Fibroblast of lung (primary cell): ENCODE measurements at regions not wholly inside any gene's neighbourhood (a gene's known extent, or its start where the extent isn't known, plus 50 kb on each side); places are given as distances from the start of the nearest gene placed in this dataset.

ENCODE experiments used
- DNase-seq, 2 donors: peaks; one replicate each; pipeline versions ENCODE4 v3.0.0 to v3.0.0-alpha.2; 2010; ENCODE audit warnings: low read depth in 2 of 2
- H2AFZ ChIP-seq: 2 replicates; pipeline ENCODE4 v1.5.1; 2012; ENCODE audit warnings: low read length, control low read depth, inconsistent platforms
- H3K27ac ChIP-seq: 2 replicates; pipeline ENCODE4 v1.5.1; 2011; ENCODE audit warnings: low read length, control low read depth; ENCODE audit not compliant: insufficient read depth
- H3K27me3 ChIP-seq: 2 replicates; pipeline ENCODE4 v1.5.1; 2011; ENCODE audit warnings: mild to moderate bottlenecking, low read length; ENCODE audit not compliant: control insufficient read depth, insufficient read depth
- H3K36me3 ChIP-seq: 2 replicates; pipeline ENCODE4 v1.5.1; 2011; ENCODE audit warnings: low read length; ENCODE audit not compliant: control insufficient read depth, insufficient read depth
- H3K4me1 ChIP-seq: 2 replicates; pipeline ENCODE4 v1.5.1; 2011; ENCODE audit warnings: low read length; ENCODE audit not compliant: control insufficient read depth, insufficient read depth; ENCODE audit errors: extremely low read depth
- H3K4me2 ChIP-seq: 2 replicates; pipeline ENCODE4 v1.5.1; 2011; ENCODE audit warnings: low read length, control low read depth; ENCODE audit not compliant: insufficient read depth; ENCODE audit errors: extremely low read depth
- H3K4me3 ChIP-seq, 4 experiments: fragments of 200-600 bp in 1 of 4; sonication (generic) in 1 of 4; replicated peaks in 1 of 4; 2 replicates each; pipeline ENCODE4 v1.5.1; 2011 to 2016; ENCODE audit warnings: low read length in 4 of 4, low read depth in 3 of 4, mild to moderate bottlenecking in 3 of 4, control low read depth in 2 of 4, inconsistent platforms in 1 of 4, mixed read lengths in 1 of 4; ENCODE audit not compliant: insufficient read depth in 1 of 4; ENCODE audit errors: control extremely low read depth in 1 of 4
- H3K79me2 ChIP-seq: 2 replicates; pipeline ENCODE4 v1.5.1; 2012; ENCODE audit warnings: mild to moderate bottlenecking, low read length, inconsistent platforms; ENCODE audit not compliant: control insufficient read depth, insufficient read depth
- H3K9ac ChIP-seq: 2 replicates; pipeline ENCODE4 v1.5.1; 2011; ENCODE audit warnings: mild to moderate bottlenecking, low read length, control low read depth; ENCODE audit not compliant: insufficient read depth
- H3K9me3 ChIP-seq: 2 replicates; pipeline ENCODE4 v1.5.1; 2012; ENCODE audit warnings: low read depth, low read length; ENCODE audit not compliant: control insufficient read depth, insufficient read depth
- H4K20me1 ChIP-seq: 2 replicates; pipeline ENCODE4 v1.5.1; 2011; ENCODE audit warnings: low read length; ENCODE audit not compliant: control insufficient read depth, insufficient read depth; ENCODE audit errors: extremely low read depth
- EZH2 ChIP-seq: IDR thresholded peaks from 2 replicates; pipeline ENCODE4 v1.5.1; 2012; ENCODE audit warnings: low read length, control low read depth, mild to moderate bottlenecking; ENCODE audit errors: missing control alignments
- TF ChIP-seq, protein P1 (sequence below), 2 donors: IDR thresholded peaks in 1 of 2; conservative IDR thresholded peaks in 1 of 2; 1 replicate in 1 of 2; 2 replicates in 1 of 2; pipeline ENCODE4 v1.5.1; 2011 to 2012; ENCODE audit warnings: low read length in 2 of 2, control low read depth in 1 of 2, inconsistent platforms in 1 of 2, low read depth in 1 of 2, mild to moderate bottlenecking in 1 of 2

DNA sequence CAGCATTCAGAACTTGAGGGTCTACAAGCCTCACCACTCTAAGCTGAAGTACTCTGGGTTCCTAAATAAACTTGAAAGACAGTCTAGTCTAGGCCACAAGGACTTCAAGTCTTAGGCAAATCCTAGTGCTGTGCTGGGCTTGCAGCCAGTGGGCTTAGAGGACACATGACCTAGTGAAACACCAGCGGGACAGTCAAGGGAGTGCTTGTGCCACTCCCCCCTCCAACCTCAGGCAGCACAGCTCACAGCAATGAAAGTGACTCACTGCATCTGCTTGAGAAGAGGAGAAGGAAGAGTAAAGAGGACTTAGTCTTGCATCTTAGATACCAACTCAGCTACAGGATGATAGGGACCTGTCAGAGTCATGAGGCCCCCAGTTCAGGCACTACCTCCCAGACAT lies 438.1 kb downstream of the IPO8 start:
- H3K4me3 ChIP-seq: no peak overlapping the region
- peak; percentile 10 to 14 for DNase-seq
- no peaks in the 10 kb centered on the region for H3K79me2 ChIP-seq
- H2AFZ ChIP-seq: no peak overlapping the region
- no peaks in the 10 kb centered on the region for H3K36me3 ChIP-seq
- H4K20me1 ChIP-seq: no peaks in the 10 kb centered on the region
- no peak overlapping the region for H3K9ac ChIP-seq
- no peak for TF ChIP-seq EZH2
- TF ChIP-seq, protein P1, sequence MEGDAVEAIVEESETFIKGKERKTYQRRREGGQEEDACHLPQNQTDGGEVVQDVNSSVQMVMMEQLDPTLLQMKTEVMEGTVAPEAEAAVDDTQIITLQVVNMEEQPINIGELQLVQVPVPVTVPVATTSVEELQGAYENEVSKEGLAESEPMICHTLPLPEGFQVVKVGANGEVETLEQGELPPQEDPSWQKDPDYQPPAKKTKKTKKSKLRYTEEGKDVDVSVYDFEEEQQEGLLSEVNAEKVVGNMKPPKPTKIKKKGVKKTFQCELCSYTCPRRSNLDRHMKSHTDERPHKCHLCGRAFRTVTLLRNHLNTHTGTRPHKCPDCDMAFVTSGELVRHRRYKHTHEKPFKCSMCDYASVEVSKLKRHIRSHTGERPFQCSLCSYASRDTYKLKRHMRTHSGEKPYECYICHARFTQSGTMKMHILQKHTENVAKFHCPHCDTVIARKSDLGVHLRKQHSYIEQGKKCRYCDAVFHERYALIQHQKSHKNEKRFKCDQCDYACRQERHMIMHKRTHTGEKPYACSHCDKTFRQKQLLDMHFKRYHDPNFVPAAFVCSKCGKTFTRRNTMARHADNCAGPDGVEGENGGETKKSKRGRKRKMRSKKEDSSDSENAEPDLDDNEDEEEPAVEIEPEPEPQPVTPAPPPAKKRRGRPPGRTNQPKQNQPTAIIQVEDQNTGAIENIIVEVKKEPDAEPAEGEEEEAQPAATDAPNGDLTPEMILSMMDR (conservative IDR thresholded peaks at IDR 0.05 in 1 of 2, IDR thresholded peaks at IDR 0.05 in 1 of 2; ENCODE audit: low read depth in 1 of 2, low read length in 2 of 2): no peak
- H3K4me1 ChIP-seq: no peaks in the 10 kb centered on the region
- no peak overlapping the region for H3K27ac ChIP-seq
- H3K4me2 ChIP-seq: no peak overlapping the region
- no peaks in the 10 kb centered on the region for H3K27me3 ChIP-seq
- no peaks in the 10 kb centered on the region for H3K9me3 ChIP-seq

DNA sequence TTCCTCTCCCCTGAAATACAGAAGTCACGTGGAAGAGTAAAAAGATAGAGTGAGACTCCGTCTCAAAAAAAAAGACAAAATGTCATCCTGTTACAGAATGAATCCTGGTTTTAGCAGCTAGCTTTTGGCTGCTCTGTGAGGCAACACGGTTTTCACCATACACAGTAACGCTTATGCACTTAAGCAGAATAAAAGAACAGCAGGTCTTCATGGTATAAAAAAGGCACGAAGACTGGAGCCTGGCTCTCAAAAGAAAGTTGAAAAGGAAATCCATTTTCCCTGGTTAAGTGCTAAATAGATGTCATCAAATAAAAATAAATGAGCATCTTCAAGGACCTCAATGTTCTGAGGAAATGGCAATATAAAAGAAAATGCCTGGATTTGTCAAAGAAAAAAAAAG lies 444.1 kb downstream of the IPO8 start:
- DNase-seq: no peak
- no peak overlapping the region for H3K9ac ChIP-seq
- H3K4me2 ChIP-seq: no peak overlapping the region
- no peaks in the 10 kb centered on the region for H3K9me3 ChIP-seq
- no peak for TF ChIP-seq EZH2
- TF ChIP-seq, protein P1 (conservative IDR thresholded peaks at IDR 0.05 in 1 of 2, IDR thresholded peaks at IDR 0.05 in 1 of 2; ENCODE audit: low read depth in 1 of 2, low read length in 2 of 2): no peak
- H3K4me3 ChIP-seq: no peak overlapping the region
- no peaks in the 10 kb centered on the region for H3K27me3 ChIP-seq
- no peaks in the 10 kb centered on the region for H4K20me1 ChIP-seq
- no peak overlapping the region for H2AFZ ChIP-seq
- H3K27ac ChIP-seq: no peak overlapping the region
- no peaks in the 10 kb centered on the region for H3K79me2 ChIP-seq
- H3K36me3 ChIP-seq: no peaks in the 10 kb centered on the region
- no peaks in the 10 kb centered on the region for H3K4me1 ChIP-seq

DNA sequence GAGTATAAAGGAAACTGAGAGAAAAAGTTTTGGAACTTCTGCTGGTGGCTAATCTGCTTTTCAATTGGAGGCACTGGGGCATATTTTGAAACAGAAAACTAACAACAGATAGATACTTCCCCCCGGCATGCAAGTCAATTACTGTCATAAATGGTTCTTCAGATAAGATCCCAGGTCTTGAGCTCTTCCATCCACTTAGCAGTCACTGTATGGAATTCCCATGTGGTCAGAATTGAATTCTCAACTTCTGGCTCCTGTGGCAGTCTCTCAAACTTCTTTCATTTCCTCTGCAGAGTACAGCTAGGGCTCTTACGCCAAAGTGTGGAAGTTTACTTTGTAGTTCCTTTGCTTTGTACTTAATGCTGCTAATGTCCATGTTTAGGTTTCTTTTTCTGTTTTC lies 452.2 kb downstream of the IPO8 start:
- no peaks in the 10 kb centered on the region for H3K4me1 ChIP-seq
- H3K27ac ChIP-seq: no peak overlapping the region
- H3K36me3 ChIP-seq: no peaks in the 10 kb centered on the region
- no peak overlapping the region for H2AFZ ChIP-seq
- no peaks in the 10 kb centered on the region for H4K20me1 ChIP-seq
- no peak overlapping the region for H3K4me3 ChIP-seq
- H3K4me2 ChIP-seq: no peak overlapping the region
- H3K27me3 ChIP-seq: no peaks in the 10 kb centered on the region
- DNase-seq: no peak
- no peaks in the 10 kb centered on the region for H3K9me3 ChIP-seq
- TF ChIP-seq EZH2: no peak
- TF ChIP-seq, protein P1 (conservative IDR thresholded peaks at IDR 0.05 in 1 of 2, IDR thresholded peaks at IDR 0.05 in 1 of 2; ENCODE audit: low read depth in 1 of 2, low read length in 2 of 2): no peak
- H3K9ac ChIP-seq: no peak overlapping the region
- no peaks in the 10 kb centered on the region for H3K79me2 ChIP-seq
